ENCODE measurements at regions not wholly inside any gene's neighbourhood (a gene's known extent, or its start where the extent isn't known, plus 50 kb on each side); places are given as distances from the start of the nearest gene placed in this dataset.

DNA sequence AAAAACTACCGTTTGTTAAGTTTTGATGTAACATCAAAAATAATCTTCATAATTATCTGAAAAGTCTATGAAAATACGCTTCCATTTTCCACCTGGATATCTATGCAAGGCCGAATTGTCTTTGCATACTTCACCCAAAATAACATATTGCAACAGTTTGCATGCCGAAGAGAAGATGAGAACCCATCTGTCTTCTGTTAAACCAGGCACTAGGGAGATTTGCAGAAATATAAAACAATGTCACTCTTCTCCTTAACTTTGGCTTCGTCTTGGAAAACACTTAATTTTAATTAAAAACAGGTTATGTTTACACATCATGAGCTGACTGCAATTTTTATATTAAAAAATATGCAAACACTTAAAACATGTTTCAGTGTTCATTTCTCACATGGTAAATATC, 1325.8 kb downstream of the TBC1D22A start:
- no peak for DNase-seq

DNA sequence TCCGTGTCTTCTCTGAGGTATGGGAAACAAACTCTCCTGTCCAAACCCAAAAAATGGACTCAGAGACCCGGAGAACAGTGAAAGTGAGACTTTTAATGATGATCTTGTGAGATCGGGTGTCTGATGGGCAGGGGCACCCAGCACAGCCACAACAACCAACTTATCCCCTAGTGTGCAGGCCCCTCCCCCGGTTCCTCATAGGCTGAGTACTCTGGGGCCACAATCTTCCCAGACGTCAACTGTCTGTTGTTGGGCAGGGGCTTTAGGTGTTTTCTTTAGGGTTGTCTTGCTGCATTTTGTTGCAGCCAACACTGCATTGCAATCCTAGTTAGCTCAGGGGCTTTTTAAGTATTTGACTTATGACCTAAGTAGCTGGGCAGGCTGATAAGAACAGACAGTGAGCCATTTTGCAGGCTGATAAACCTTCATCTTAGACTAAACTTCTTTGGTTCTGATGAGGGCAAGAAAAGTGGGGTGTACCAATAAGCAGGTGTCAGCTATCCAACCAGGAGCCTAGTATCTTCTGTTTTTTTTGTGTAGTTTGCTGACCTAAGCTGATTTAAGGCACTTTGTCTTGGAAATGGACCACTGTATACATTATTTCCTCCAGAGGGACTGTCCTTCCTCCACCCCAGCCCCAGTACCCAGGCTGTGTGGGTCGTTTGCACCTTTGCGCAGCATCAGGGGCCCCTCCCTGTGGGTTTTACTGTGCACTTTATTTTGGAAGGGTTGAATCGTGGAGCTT, 1323.6 kb downstream of the TBC1D22A start:
- no peak for DNase-seq

DNA sequence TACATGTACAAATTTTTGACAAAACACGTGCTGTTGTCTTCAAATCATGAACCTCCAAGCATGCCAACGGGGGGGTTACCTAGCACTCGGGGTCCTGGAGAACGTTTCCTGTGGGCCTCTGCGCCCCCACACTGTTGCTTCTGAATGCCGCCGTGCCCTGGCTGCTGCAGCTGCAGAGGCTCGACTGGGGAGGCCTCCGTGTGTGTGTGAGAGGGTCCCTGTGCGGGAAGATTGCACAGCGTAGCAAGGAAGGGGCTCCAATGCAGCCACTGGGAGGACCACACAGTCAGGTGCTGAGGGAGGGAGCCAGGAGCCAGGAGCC, 1322.2 kb downstream of the TBC1D22A start:
- DNase-seq, result no peak

DNA sequence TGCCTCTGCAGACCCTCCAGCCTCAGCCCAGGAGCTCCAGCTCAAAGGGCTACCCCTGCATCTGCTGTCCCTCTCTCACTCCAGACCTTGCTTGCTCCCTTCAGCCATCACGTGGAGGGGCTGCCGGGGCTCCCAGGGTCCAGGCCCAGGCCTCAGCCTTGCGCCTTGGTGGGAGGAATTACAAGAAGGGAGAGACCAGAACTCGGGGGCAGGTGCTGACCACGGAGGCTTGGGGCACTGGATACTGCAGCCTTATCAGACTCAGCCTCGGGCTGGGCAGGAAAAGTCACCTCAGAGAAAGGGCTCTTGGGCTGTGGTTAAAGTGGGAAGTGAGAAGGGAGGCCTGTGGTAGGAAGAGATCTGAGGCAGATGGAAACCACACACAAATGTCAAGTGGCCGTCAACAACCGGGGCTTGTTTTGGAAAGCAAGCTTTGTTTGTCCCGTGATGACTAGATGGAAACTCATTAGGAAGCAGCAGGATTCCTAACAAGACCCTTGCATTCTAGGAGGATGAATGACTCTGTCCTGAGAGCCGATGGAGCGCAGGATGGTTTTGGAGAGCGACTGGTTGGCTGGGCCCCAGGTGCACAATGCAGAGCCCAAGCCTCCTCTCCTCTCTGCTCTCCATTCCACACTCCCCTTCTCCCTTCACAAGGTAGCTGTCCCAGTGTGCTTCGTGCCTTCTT, 1321.7 kb downstream of the TBC1D22A start:
- no peak for DNase-seq

DNA sequence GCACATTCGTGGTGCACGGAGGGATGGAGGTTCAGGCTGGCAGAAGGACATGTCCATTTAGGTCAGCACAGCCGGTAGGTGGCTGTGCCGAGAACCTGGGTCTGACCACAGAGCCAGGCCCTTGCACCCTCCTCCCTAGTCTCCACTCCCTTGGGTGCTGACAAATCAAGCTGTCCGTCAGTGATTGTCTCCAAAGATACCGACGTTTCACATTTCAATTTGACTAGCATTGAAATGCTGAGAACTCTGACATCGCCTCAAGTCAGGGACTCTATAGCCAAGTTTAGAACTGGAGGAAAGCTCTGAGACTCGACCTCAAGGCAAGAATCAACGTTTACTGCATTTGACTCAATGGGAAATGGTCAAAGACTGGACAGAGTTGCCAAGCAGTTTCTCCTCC, 1321.1 kb downstream of the TBC1D22A start:
- DNase-seq, result no peak

DNA sequence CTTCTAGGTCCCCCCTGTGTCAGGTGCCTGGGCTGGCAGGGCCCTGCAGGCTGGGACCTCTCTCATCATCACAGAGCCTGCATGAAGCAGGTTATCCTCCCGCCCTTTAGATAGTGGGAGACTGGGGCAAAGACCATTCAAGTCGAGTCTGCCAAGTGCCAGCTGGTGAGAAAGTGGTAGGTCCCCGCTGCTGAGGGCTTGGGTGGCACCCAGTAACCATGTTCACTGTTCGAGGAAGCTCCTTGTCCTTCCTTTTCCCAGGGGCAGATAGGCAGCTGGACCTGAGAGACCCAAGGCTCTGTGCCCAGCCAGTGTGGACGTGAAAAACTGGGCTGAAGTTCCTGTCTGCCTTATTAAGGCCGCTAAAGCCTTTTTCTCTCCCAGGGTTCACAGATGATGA, 1319.8 kb downstream of the TBC1D22A start:
- DNase-seq, result no peak

DNA sequence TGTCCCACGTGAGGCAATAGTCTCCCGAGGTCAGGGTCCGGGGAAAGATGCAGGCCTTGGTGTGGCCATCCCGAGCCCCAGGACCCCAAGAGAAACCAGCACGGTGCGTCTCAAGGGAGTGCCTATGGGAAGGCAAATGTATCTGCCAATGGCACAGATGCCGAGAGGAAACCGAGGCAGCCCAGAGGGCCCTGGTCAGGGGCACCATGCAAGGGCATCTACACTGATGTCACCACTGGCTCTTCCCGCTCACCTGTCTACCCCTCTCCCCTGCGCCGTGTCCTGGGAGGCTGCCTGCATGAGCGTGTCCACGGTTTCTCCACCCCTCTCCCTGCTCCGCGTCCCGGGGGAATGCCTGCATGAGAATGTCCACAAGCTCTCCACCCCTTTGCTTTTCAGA, 1318.8 kb downstream of the TBC1D22A start:
- DNase-seq, result no peak

DNA sequence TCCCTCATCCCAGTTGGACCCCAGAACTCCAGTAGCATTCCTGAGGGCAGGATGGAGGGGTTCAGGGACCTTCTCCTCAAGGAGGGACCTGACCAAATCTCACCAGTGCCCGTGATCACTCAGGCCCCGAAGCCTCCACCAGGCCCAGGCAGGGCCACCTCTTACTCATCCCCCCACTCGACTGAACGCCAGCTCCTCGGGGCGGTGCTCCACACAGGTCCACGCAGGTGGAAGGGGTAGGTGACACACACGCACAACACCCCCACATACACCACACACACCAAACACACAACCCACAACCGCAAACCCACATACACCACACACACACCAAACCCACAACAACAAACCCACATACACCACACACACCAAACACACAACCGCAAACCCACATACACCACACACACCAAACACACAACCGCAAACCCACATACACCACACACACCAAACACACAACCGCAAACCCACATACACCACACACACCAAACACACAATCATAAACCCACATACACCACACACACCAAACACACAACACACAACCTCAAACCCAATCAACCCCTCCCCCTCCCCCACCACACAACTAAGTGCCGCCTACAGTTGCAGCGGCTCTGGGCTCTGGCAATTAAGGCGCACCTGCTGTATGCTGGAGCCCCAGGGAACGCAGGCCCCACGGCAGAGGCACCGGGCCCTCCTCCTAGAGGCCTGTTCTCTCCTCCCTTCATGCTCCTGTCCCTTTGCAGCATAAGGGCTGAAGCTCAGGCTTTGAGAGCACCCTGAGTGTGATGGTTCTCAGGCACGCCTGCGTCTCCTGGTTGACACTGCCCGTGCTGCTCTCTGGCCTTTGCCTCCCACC, 1318.1 kb downstream of the TBC1D22A start:
- no peak for DNase-seq

DNA sequence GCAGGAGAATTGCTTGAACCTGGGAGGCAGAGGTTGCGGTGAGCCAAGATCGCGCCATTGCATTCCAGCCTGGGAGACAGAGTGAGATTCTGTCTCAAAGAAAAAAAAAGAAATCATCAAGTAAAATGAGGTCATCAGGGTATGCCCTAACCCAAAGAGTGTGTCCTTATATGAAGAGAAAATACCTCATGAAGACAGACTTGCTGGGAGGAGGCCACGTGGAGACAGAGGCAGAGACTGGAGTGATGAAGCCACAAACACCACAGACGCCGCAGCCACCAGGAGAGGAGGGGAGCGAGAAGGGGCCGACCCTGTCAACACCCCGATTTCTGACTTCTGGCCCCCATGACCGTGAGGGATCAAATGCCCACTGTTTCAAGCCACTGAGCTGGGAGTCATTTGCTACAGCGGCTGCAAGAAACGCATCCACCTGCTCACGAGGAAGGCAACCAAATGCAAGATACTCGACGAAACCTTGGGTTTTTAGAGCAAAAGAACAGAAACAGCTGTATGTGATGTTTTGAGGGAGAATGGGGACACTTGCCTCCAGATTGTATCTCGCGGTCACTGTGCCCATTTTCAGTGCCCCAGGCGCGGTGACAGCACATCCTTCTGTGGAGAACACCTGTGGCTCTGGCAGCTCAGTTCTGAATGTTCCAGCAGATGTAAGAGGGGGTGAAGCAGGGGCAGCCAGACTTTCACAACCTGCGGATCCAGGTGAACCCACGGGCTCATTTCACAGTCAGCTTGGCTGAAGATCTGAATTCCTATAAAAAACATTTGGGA, 1317.2 kb downstream of the TBC1D22A start:
- DNase-seq, result no peak

DNA sequence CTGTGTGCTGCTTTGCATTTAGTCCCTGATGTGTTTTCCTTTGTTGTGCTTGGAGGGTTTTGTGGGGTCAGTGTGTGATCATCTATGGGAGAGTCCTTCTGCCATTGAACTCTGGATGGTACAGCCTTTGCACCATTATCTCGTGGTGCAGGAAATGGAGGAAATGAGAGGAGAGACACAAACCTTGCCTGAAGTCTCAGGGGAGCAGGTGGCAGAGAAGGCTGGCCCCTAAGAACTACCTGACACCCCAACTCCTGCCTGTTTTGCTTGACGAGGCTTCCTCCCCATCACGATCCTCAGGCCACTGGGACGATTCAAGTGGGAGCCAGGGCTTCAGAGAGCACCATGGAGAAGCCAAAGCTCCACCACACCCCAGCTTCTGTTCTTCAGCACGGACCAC, 1316.4 kb downstream of the TBC1D22A start:
- no peak for DNase-seq

DNA sequence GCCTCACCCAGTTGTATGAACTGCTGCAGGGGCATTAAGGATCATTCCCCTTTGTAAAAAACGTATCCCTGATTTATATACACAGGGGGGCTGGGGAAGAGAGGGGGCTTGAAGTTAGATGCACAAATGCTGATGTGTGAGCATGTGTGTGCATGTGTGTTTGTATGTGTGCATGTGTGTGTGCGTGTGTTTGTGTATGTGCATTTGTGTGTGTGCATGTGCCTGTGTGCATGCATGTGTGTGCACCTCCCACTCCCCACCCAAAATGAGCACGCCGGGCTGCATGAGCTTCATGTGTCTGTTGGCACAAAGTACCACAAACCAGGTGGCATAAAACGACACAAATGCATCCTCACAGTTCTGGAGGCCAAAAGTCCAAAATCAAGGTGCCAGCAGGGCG, 1315.2 kb downstream of the TBC1D22A start:
- DNase-seq, result no peak

DNA sequence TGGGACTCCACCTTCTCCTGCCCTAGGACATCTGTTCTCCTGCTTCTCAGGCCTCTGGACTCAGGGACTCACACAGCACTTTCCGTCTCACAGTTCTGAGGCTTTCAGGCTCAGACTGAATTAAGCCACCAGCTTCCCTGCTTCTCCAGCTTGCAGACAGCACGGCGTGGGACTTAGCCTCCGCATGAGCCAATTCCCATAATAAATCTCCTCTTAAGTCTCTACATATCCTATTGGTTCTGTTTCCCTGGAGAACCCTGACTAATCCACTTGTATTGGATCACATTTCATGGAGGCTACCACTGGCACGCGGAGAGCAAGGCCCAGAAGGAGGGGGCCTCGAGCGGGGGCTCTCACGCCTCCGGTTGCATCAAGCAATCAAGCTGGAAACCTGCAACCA, 1313.6 kb downstream of the TBC1D22A start:
- peak in 9 of 56 donors; percentile 5 to 52 (median 11) for DNase-seq

DNA sequence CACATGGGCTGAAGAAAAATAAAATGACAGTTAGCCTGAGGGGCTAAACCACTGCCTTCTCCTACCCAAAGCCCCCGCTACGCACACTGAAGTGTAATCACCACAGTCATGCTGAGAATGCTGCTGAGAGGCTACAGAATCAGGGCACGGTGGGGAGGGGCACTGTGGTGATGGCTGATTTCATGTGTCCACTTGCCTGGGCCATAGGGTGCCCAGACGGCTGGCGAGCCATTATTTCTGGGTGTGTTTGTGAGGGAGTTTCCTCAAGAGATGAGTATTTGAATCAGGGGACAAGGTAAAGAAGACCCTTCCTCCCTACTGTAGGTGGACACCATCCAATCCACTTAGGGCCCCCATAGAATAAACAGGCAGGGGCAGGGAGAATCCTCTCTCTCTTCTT, 1313.2 kb downstream of the TBC1D22A start:
- no peak for DNase-seq

DNA sequence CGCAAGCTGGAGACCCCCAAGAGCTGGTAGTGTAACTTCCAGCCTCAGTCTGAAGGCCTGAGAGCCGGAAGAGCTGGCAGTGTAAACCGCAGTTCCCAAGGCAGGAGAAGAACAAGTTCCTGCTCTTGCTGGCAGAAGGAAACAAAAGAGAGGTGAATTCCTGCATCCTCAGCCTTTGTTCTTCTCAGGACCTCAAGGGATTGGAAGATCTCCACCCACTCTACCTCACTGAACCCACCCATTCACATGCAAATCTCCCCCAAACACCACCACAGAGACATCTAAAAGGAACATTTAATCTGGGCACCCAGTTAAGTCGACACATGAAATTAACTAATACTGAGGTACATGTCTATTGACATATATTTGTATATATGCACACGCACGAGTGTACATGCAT, 1310.3 kb downstream of the TBC1D22A start:
- no peak for DNase-seq

DNA sequence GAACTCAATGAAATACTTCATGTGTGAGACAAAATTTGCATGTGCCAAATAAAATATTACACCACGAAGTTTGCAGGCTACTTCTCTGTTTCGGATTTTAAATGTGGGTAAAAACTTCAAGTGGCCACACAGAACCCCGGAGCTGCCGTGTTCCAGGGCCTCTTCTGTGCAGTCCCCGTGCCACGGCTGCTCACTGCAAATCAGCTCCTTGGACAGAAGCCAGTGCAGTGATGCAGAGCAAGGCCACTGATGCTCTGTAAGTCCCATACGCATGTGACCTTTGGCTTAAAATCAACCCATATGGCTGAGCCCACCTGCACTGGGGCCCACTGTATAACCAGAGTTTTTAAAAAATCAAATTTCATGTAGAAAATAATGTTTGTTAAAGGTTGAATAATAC, 1309.4 kb downstream of the TBC1D22A start:
- no peak for DNase-seq

DNA sequence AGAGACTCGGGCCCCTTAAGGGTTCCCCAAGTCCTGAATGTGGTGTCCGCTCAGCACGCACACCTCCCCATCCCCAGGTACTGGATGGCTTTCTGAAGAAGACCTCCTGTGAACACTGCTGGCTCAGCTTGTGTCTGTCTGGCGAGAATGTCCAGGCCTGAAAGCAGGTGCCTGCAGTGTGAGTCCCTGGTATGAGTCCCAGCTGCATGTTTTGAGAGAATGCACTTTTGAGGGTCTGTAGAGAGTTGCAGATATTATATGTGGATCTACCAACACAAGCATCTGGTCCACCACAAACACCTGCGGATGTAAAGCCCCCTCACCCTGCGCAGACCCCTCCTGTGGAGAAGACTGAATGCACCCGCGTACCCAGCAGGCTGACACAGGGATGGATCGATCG, 1308.9 kb downstream of the TBC1D22A start:
- DNase-seq, result no peak

DNA sequence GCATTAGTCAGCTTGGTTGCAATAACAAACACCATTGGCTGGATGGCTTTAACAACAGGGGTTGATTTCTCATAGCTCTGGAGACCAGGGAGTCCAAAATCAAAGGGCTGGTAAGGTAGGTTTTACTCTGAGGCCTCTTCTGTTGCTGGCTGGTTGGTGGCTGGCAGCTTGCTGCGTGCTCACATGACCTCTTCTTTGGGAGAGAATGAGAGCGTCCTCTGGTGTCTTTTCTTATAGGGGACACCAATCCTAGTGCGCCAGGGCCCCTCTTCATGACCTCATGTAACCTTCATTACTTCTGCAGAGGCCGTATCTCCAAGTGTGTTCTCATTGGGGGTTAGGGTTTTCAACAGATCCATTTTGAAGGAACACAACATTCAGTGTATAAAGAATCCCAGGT, 1308.3 kb downstream of the TBC1D22A start:
- no peak for DNase-seq

DNA sequence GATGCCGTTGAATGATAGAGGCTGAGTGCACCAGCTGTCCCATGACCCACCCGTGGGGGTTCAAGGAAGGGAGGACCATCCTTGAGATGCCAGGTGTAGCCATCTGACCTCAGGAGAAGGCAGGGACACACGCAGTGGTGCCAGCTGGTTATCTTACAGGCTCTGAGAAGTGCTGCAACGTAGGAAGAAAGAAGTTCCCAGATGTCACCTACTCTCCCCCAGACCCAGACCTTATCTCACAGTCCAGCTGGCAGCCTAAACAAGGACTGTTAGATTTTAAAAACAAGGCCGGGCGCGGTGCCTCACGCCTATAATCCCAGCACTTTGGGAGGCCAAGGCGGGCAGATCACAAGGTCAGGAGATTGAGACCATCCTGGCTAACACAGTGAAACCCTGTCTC, 1307.6 kb downstream of the TBC1D22A start:
- no peak for DNase-seq

DNA sequence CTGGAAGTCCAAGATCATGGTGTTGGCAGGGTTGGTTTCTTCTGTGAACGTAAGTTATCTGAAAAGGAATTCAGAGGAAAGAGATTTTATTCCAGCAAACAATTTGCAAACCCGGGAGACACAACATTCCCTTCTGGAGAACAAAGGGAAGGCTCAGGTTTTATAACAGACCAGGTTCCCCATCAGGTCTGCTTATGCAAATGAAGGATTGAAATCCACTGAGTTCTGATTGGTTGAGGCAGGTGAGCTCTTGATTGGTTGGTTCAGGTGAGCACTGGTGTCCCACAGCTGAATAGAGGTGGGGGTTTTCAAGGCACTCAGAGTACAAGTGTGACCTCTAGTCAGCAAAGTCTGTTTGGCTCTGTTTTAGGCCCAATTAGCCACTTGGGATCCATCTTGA, 1306.8 kb downstream of the TBC1D22A start:
- DNase-seq, result no peak

DNA sequence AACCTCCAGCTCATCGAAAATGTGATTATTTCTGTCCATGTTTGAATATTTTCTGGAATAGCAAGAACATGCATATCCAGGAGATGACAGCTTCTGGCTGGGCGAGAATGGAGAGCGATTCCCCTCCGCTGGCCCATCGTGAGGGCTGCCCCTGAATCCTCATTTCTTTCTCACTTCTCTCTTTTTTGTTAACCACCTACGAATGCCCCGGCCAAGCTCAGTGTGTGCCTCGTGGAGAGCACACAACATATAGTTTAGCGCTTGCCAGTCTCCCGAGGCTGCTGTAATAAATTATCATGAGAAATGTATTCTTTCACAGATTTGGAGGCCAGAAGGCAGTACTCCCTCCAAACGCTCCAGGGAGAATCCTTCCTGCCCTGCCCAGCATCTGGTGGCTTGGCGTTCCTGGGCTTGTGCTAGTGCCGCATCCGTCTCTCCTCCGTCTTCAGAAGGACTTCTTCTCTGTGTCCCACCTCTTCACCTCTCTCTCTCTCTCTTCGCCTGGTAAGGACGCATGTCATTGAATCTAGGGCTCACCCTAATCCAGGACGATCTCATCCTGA, 1306.0 kb downstream of the TBC1D22A start:
- DNase-seq, result no peak

DNA sequence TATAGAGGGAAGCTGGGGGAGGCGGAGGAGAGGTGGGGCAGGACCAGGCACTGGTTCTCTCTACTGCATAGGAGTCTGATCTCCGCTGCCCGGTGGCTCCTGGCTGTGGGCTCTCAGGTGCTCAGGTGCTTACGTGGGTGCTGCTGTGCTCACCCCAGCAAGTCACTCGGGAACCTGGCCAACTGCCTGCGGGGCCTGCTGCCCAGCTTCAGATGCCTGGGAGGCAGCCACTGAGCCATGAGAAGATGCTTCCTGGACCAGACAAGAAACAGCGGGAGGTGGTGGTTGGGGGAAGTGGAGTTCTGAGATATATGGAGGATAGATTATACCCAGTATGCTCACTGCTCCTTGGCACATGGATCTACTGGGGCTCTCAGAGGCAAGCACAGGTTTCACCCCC, 1303.4 kb downstream of the TBC1D22A start:
- no peak for DNase-seq

Measured in amygdala (tissue), 56 donors.